ENCODE measurements at regions not wholly inside any gene's neighbourhood (a gene's known extent, or its start where the extent isn't known, plus 50 kb on each side); places are given as distances from the start of the nearest gene placed in this dataset.
"Not testable (repeated sequence)": the region's sequence is repeated elsewhere in the genome, so short reads cannot be mapped to it uniquely, and the experiment has no call there.

GRCh38 chr15:99467853-99468464 is 97.8 kb upstream of the MEF2A start:
- DNase-seq: no peak
- Histone ChIP-seq H3K27me3 (no peaks in the 10 kb centered on the region), H3K4me3 (no peak overlapping the region), H3K36me3 (no peaks in the 10 kb centered on the region), H3K4me1 (peaks cover 3 to 13% (median 7%) of the 10 kb centered on the region in 3 donors), H3K9me3 (peaks cover 0 to 13% (median 0%) of the 10 kb centered on the region in 3 donors), H3K27ac (no peak overlapping the region)
- WGBS, 2 donors: 68 to 75% methylated on average over 4 of the region's 4 CpGs
- intact Hi-C loops (cut with DNase I): no loop called here
- TF ChIP-seq POLR2A (IDR thresholded peaks at IDR 0.05) (no peak), CTCF (IDR thresholded peaks at IDR 0.05) (no peak)

- intact Hi-C loops (cut with DNase I); H3K36me3 ChIP-seq; H3K4me3 ChIP-seq; H3K9me3 ChIP-seq; H3K27ac ChIP-seq; DNase-seq; H3K27me3 ChIP-seq: not testable (repeated sequence)
- peaks cover 19 to 30% (median 25%) of the 10 kb centered on the region in 3 donors for H3K4me1 ChIP-seq
- 84 to 89% methylated on average over 3 of the region's 3 CpGs for WGBS, 2 donors
These were observed 95.6 kb upstream of the MEF2A start for GRCh38 chr15:99470204-99470603.

- H3K27ac ChIP-seq: no peak overlapping the region
These were observed 93.2 kb upstream of the MEF2A start for GRCh38 chr15:99472416-99473145.

GRCh38 chr15:99473981-99474906 is 91.5 kb upstream of the MEF2A start:
- Histone ChIP-seq H3K9me3 (no peaks in the 10 kb centered on the region), H3K27ac (peak overlapping the region; percentile 9 to 86 (median 77)), H3K36me3 (no peaks in the 10 kb centered on the region), H3K4me1 (peaks cover 41 to 57% (median 50%) of the 10 kb centered on the region in 3 donors), H3K4me3 (no peak overlapping the region), H3K27me3 (no peaks in the 10 kb centered on the region)
- intact Hi-C loops (cut with DNase I): no loop called here
- TF ChIP-seq POLR2A (IDR thresholded peaks at IDR 0.05): no peak
- TF ChIP-seq CTCF (IDR thresholded peaks at IDR 0.05): no peak
- WGBS, 2 donors: 83 to 86% methylated on average over 17 to 18 of the region's 24 CpGs
- DNase-seq: no peak

More at GRCh38 chr15:99472416-99473145, 93.2 kb upstream of the MEF2A start:
- intact Hi-C loops (cut with DNase I): no loop called here
- no peak overlapping the region for H3K4me3 ChIP-seq
- no peaks in the 10 kb centered on the region for H3K9me3 ChIP-seq
- H3K27me3 ChIP-seq: no peaks in the 10 kb centered on the region
- TF ChIP-seq CTCF (IDR thresholded peaks at IDR 0.05): no peak
- TF ChIP-seq POLR2A (IDR thresholded peaks at IDR 0.05): no peak
- DNase-seq: no peak
- no peaks in the 10 kb centered on the region for H3K36me3 ChIP-seq
- 66 to 70% methylated on average over 12 of the region's 12 CpGs for WGBS, 2 donors
- H3K4me1 ChIP-seq: peaks cover 41 to 50% (median 46%) of the 10 kb centered on the region in 3 donors

GRCh38 chr15:99474909-99475753 is 90.7 kb upstream of the MEF2A start:
- intact Hi-C loops (cut with DNase I): no loop called here
- no peak for DNase-seq
- WGBS, 2 donors: 70 to 82% methylated on average over 15 to 16 of the region's 25 CpGs

More at GRCh38 chr15:99474909-99475753, 90.7 kb upstream of the MEF2A start:
- H3K4me1 ChIP-seq: peaks cover 41 to 57% (median 50%) of the 10 kb centered on the region in 3 donors
- no peaks in the 10 kb centered on the region for H3K27me3 ChIP-seq
- TF ChIP-seq POLR2A (IDR thresholded peaks at IDR 0.05) (no peak), CTCF (IDR thresholded peaks at IDR 0.05) (no peak)
- H3K36me3 ChIP-seq: no peaks in the 10 kb centered on the region
- peak overlapping the region; percentile 74 to 86 (median 77) for H3K27ac ChIP-seq
- no peaks in the 10 kb centered on the region for H3K9me3 ChIP-seq
- H3K4me3 ChIP-seq: no peak overlapping the region

Measured in esophagus squamous epithelium (tissue), 5 donors.